ENCODE measurements at regions not wholly inside any gene's neighbourhood (a gene's known extent, or its start where the extent isn't known, plus 50 kb on each side); places are given as distances from the start of the nearest gene placed in this dataset.

DNA sequence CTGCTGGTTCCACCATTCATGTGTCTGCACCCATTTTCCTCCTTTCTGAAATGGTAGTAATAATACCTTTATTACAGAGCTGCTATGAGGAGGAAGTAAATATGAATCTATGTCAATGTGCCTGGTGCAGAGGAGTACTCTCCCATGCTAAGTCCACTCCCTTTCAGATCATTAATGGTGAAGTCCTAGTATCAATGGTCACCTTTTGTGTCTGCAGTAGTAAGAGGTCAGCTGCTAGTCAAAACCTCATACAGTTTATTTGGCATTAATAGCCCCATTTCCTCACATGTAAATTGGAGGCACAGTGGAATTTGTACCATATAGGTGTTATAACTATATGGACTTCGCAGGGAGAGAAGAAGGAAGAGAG is 581.0 kb downstream of the REEP3 start:
- TF ChIP-seq, protein P1, sequence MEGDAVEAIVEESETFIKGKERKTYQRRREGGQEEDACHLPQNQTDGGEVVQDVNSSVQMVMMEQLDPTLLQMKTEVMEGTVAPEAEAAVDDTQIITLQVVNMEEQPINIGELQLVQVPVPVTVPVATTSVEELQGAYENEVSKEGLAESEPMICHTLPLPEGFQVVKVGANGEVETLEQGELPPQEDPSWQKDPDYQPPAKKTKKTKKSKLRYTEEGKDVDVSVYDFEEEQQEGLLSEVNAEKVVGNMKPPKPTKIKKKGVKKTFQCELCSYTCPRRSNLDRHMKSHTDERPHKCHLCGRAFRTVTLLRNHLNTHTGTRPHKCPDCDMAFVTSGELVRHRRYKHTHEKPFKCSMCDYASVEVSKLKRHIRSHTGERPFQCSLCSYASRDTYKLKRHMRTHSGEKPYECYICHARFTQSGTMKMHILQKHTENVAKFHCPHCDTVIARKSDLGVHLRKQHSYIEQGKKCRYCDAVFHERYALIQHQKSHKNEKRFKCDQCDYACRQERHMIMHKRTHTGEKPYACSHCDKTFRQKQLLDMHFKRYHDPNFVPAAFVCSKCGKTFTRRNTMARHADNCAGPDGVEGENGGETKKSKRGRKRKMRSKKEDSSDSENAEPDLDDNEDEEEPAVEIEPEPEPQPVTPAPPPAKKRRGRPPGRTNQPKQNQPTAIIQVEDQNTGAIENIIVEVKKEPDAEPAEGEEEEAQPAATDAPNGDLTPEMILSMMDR (IDR thresholded peaks at IDR 0.05), result no peak
- H3K27me3 ChIP-seq, result no peaks in the 10 kb centered on the region
- H3K9me3 ChIP-seq, result no peaks in the 10 kb centered on the region
- H3K36me3 ChIP-seq, result no peaks in the 10 kb centered on the region
- H3K27ac ChIP-seq, result no peak overlapping the region
- H3K4me3 ChIP-seq, result no peak overlapping the region
- no peaks in the 10 kb centered on the region for H3K4me1 ChIP-seq
- DNase-seq (ENCODE audit: low spot score), result no peak

DNA sequence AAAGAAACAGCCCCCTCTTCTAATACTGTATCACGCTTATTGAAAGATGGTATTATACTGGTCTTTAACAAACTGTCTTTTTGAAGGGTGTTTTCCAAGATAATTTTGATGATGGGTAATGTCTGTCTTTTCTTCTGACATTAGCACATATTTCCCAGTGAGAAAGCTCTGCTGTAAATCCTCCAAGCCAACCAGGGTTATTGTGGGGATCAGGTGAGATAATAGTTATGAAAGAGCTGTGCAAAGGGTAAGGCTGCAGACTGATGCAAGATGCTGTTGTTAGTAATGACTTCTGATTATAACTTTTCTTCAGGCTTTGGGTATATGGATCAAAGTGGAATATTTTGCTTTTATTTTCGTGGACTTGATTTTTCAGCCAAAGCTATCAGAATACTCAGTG is 581.7 kb downstream of the REEP3 start:
- DNase-seq (ENCODE audit: low spot score), result no peak
- Histone ChIP-seq H3K9me3 (no peaks in the 10 kb centered on the region), H3K4me3 (no peak overlapping the region), H3K4me1 (no peaks in the 10 kb centered on the region), H3K36me3 (no peaks in the 10 kb centered on the region), H3K27me3 (no peaks in the 10 kb centered on the region), H3K27ac (no peak overlapping the region)
- TF ChIP-seq, protein P1 (IDR thresholded peaks at IDR 0.05), result no peak

DNA sequence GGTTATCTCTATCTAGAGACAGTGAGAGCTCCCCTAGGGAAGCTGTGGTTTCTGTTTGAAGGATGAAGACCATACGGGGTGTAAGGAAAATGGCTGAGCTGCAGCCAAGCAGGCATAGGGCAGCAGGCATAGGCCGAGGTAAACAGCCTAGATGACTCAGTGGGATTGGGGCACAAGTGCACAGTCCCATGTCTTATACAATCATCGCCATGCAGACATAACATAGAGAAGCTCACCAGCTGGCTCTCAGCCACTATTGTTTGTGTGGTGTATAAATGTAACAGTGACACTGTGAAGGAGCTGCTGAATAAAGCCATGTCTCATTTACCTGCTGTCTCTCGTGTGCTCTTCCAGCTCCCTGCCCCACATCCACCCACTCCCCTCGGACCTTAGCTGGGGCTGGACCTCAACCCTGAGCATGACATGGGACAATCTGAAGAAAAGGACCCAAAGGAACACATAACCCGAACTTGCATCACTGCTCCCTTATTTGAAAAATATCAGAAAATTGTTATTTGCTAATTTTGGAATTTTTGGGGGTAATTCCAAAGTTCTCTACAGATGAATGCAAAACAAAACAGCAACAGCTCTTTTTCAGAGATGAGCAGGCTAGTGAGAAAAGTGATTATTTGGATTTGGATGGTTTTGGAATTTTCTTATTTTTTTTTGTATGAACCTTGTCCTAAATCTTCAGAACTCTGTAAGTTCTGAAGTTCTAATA is 582.7 kb downstream of the REEP3 start:
- Histone ChIP-seq H3K27me3 (no peaks in the 10 kb centered on the region), H3K4me3 (no peak overlapping the region), H3K27ac (no peak overlapping the region), H3K9me3 (no peaks in the 10 kb centered on the region), H3K4me1 (no peaks in the 10 kb centered on the region), H3K36me3 (no peaks in the 10 kb centered on the region)
- TF ChIP-seq, protein P1 (IDR thresholded peaks at IDR 0.05), result no peak
- no peak for DNase-seq (ENCODE audit: low spot score)

DNA sequence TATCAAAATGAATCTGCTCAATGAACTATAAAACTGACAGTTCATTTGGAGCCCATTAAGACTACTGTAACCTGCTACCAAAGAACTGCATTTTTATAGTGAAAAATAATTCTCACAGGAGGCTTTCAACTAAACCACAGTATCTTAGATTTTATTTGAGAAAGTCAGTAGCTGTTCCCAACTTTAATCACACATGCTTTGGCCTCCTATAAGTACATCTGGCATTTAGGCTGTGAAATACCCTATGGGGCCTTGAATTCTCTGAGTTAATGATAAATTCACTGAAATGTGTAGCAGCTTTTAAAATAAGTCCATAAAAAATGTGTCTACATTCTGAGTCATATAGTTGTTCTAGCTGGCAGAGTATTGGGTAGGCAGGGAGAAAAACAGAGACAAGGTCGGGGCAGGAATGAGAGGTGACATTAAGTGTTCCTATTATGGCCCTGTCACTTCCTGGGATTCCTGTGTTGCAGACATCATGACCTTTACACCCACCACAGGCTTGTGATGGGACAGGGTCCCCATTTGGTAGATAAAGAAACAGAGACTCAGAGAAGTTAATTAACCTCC is 588.8 kb downstream of the REEP3 start:
- no peak overlapping the region for H3K27ac ChIP-seq
- no peak for DNase-seq (ENCODE audit: low spot score)
- H3K36me3 ChIP-seq, result no peaks in the 10 kb centered on the region
- no peaks in the 10 kb centered on the region for H3K27me3 ChIP-seq
- TF ChIP-seq, protein P1 (IDR thresholded peaks at IDR 0.05), result no peak
- no peak overlapping the region for H3K4me3 ChIP-seq
- no peaks in the 10 kb centered on the region for H3K9me3 ChIP-seq
- H3K4me1 ChIP-seq, result no peaks in the 10 kb centered on the region

DNA sequence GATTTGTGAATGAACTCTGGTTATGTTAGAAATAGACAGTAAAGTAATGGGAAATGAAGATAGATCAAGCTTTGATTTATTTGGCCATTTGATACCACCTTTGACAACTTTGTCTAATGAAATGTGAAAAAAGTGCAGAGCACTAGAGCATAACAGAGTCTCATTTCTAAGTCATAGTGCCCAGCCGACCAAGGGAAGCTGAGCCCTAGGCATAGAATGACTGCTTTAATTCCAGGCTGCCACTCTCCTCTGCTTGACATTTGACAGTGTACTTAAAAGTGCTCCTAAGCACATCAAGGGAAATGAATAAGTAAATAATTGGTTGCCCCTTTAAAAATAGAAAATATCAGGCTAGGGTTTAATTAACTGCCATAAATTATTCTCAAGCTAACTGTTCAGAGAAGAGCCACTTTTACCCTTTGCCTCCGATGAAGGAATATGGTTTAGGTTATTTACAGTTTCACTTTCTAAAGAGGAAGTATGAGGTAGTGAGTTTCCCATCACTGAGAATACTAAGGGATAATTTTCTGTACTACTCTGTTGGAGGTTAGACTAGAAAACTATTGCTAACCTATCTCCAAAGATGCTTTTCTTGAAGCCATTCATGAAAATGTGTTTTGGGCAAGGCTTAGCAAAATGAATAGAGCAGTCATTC is 591.6 kb downstream of the REEP3 start:
- H3K4me1 ChIP-seq, result no peaks in the 10 kb centered on the region
- no peaks in the 10 kb centered on the region for H3K27me3 ChIP-seq
- TF ChIP-seq, protein P1 (IDR thresholded peaks at IDR 0.05), result no peak
- no peak overlapping the region for H3K27ac ChIP-seq
- no peak for DNase-seq (ENCODE audit: low spot score)
- no peak overlapping the region for H3K4me3 ChIP-seq
- no peaks in the 10 kb centered on the region for H3K36me3 ChIP-seq
- H3K9me3 ChIP-seq, result no peaks in the 10 kb centered on the region
